ENCODE measurements at regions not wholly inside any gene's neighbourhood (a gene's known extent, or its start where the extent isn't known, plus 50 kb on each side); places are given as distances from the start of the nearest gene placed in this dataset.

DNA sequence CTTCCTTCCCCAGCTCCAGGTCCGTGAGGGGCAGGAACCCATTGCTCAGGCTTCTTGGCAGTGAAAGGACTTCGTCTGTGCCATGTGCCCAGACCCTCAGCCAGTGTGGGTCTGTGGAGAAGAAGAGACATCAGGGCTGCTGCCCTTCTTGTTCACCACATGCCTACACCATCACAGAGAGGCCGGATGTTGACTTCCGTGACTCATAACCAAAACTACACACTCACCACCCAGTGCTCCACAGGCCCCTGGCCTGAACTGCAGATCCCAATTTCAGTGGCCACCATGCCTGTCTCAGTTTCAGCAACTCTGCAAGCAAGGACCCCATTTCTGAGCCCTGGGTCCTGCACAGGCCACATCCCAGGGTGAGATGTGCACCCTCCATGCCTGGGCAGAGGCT lies 332.6 kb upstream of the SALL3 start:
- no peak overlapping the region for H3K4me3 ChIP-seq (ENCODE audit: low read depth, low read length)
- TF ChIP-seq CTCF (IDR thresholded peaks at IDR 0.05; ENCODE audit: insufficient read depth, low read length): no peak
- DNase-seq (ENCODE audit: low read depth): no peak

GRCh38 chr18:78649421-78649820 lies 330.2 kb upstream of the SALL3 start:
- TF ChIP-seq CTCF (IDR thresholded peaks at IDR 0.05; ENCODE audit: insufficient read depth, low read length): no peak
- no peak overlapping the region for H3K4me3 ChIP-seq (ENCODE audit: low read depth, low read length)
- no peak for DNase-seq (ENCODE audit: low read depth)

DNA sequence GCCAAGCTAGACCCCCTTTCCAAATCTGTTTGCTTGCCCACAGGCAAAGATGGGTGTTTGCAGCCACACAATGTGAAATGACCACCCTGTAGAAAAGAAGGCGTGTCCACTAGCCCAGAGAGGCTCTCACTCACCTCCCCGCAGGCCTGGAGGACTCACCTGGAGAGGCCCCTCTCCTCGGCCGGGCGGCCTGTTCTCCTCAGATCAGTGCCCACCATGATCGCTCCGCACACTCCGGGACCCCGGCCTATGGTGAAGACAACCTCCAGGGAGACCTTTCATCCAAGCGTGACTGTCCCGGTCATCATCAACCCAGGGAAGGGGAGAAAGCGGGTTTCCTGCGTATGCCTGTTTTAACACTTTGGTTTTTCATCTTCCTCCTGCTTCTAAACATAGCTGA lies 328.7 kb upstream of the SALL3 start:
- no peak for TF ChIP-seq CTCF (IDR thresholded peaks at IDR 0.05; ENCODE audit: insufficient read depth, low read length)

DNA sequence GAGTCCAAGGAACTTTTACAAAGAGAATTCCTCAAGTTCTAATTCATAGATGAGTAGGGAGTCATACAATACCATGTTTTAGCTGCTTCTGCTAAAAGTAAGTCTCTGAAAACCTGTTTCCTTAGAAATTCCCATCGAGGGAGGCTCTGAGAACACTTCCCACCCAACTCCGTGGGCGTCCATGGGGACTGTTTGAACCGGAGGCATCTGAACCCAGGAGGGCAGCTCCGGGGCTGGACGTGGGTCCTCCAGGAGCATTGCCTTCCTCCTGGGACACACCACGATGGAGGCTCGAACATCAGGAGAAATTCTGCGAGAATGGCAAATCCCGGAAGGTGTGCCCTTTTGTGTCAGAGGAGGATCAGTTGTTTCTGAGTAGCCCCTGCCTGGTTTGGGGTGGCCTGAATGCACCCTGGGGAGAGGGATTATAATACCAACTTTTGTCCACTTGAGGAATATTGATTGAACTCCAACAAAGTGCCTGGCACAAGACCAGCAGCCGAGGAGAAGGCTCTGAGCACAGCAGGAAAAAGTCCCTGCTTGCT lies 327.5 kb upstream of the SALL3 start:
- H3K4me3 ChIP-seq (ENCODE audit: low read depth, low read length): no peak overlapping the region
- no peak for TF ChIP-seq CTCF (IDR thresholded peaks at IDR 0.05; ENCODE audit: insufficient read depth, low read length)
- no peak for DNase-seq (ENCODE audit: low read depth)

More for the DNA sequence above, 328.7 kb upstream of the SALL3 start:
- H3K4me3 ChIP-seq (ENCODE audit: low read depth, low read length): no peak overlapping the region
- no peak for DNase-seq (ENCODE audit: low read depth)

DNA sequence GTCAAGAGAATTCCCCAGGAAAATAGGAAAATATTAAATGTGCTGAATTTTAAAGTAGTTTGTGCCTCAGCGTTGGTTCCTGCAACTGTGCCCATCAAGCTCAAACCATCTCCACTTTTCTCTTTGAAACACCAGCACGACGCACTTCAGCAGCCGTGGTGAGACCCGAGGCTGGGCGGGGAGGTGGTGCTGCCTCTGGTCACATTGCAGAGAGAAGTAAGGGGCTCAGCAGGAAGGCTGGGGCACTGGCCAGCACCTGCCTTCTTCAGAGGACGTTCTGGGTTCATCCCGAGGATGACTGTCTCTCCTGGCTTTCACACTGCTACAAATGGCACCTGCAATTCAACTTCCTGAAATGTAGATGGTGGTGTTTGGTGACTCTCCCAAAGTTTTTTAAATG lies 323.7 kb upstream of the SALL3 start:
- no peak for DNase-seq (ENCODE audit: low read depth)
- TF ChIP-seq CTCF (IDR thresholded peaks at IDR 0.05; ENCODE audit: insufficient read depth, low read length): no peak
- no peak overlapping the region for H3K4me3 ChIP-seq (ENCODE audit: low read depth, low read length)

GRCh38 chr18:78656346-78656925 lies 323.2 kb upstream of the SALL3 start:
- no peak overlapping the region for H3K4me3 ChIP-seq (ENCODE audit: low read depth, low read length)
- no peak for DNase-seq (ENCODE audit: low read depth)
- no peak for TF ChIP-seq CTCF (IDR thresholded peaks at IDR 0.05; ENCODE audit: insufficient read depth, low read length)

- no peak for TF ChIP-seq CTCF (IDR thresholded peaks at IDR 0.05; ENCODE audit: insufficient read depth, low read length)
- DNase-seq (ENCODE audit: low read depth): no peak
Measured at GRCh38 chr18:78658531-78658930, 321.1 kb upstream of the SALL3 start.

More at GRCh38 chr18:78658531-78658930, 321.1 kb upstream of the SALL3 start:
- H3K4me3 ChIP-seq (ENCODE audit: low read depth, low read length): no peak overlapping the region

Data from fibroblast of the aortic adventitia (primary cell).